Fibroblast of villous mesenchyme (primary cell): ENCODE measurements at regions not wholly inside any gene's neighbourhood (a gene's known extent, or its start where the extent isn't known, plus 50 kb on each side); places are given as distances from the start of the nearest gene placed in this dataset.
"Not testable (repeated sequence)": the region's sequence is repeated elsewhere in the genome, so short reads cannot be mapped to it uniquely, and the experiment has no call there.

Experiments
- DNase-seq: peaks from one replicate; pipeline ENCODE4 v3.0.0-alpha.2; 2010; ENCODE audit warnings: low read depth
- H3K4me3 ChIP-seq: 2 replicates; pipeline ENCODE4 v1.5.1; 2011; ENCODE audit warnings: low read depth, mild to moderate bottlenecking, low read length
- TF ChIP-seq, protein P1 (sequence below): IDR thresholded peaks from 2 replicates; pipeline ENCODE4 v1.5.1; 2012; ENCODE audit warnings: low read depth, mild to moderate bottlenecking, low read length; ENCODE audit not compliant: insufficient read depth

DNA sequence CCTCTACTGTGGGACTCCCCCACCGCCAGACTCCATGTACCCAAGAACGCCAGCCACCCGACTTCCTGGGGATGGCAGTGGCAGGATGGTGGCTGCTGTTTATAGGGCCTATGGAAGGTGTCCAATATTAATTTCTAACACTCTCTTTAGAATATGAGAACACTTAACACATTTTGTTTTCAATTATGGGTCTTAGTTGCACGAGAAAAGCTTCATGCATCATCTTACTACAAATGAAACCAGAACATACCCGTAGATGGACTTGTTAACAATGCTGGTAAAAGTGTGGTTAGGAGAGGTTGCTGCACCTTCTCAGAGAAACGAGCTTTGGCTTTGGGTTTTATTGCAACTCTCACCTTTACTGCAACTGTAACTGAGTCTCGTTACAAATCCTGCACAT, 335.6 kb upstream of the ID2 start:
- DNase-seq = no peak
- TF ChIP-seq, protein P1, sequence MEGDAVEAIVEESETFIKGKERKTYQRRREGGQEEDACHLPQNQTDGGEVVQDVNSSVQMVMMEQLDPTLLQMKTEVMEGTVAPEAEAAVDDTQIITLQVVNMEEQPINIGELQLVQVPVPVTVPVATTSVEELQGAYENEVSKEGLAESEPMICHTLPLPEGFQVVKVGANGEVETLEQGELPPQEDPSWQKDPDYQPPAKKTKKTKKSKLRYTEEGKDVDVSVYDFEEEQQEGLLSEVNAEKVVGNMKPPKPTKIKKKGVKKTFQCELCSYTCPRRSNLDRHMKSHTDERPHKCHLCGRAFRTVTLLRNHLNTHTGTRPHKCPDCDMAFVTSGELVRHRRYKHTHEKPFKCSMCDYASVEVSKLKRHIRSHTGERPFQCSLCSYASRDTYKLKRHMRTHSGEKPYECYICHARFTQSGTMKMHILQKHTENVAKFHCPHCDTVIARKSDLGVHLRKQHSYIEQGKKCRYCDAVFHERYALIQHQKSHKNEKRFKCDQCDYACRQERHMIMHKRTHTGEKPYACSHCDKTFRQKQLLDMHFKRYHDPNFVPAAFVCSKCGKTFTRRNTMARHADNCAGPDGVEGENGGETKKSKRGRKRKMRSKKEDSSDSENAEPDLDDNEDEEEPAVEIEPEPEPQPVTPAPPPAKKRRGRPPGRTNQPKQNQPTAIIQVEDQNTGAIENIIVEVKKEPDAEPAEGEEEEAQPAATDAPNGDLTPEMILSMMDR = no peak
- H3K4me3 ChIP-seq = no peak overlapping the region

DNA sequence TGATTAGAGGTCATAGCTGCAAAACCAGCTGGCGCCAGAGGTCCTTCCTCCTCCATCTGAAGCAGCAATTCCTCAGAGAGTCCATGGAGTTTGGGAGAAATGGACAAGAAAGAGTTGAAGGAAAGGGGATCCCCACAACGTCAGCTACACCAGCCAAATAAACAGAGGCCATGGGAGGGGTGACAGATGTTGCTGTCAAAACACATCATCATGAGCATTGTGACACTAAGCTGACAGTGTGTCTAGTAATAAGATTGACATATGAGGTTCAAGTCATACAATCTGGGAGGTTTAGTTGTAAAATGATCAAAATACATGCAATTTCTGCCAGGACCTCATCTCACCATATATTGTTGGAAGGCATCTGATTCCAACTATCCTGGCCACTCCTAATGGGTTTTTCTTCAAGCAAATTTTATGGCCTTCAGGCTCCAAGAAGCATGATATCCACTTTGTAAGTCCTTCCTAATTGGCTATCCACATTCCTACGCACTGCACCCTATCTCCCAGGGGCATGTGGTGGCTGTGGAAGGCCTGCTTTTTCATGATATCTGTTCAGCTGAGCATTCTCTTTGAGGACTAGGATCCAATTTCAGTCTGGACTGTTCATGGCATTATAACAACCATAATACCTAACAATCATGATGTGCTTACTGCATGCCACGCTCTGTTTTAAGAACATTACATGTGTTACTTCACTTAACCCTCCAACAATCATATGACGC, 335.0 kb upstream of the ID2 start:
- TF ChIP-seq, protein P1 = no peak
- H3K4me3 ChIP-seq = no peak overlapping the region
- no peak for DNase-seq

DNA sequence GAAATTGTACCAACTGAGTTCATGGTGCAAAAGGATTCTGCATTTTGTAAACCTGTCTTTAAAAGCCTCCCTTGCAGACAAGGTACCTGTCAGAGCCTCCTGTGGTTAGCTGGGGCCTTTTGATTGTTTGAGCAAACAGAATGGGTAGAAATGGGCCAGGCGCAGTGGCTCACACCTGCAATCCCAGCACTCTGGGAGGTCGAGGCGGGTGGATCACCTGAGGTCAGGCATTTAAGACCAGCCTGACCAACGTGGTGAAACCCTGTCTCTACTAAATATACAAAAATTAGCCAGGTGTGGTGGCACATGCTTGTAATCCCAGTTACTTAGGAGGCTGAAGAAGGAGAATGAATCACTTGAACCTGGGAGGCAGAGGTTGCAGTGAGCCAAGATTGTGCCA, 332.9 kb upstream of the ID2 start:
- not testable (repeated sequence) for H3K4me3 ChIP-seq, DNase-seq

DNA sequence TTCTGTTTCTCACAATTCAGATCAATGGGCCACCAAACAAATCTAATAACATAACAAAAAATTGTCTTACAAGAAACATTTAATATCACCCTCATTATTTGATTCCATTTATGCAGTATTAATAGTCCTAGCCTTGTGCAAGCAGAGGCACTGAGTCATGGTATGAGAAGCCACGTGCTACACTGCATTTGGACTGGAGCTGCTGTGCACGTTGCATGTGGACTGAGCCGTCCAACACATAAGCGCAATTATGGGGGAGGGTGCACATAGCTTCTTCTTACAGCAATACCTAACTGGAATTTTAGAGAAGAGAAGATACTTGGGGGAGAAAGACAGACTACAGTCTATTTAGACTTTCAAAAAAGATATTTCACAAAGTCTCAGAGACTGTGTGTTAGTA, 329.6 kb upstream of the ID2 start:
- H3K4me3 ChIP-seq = no peak overlapping the region
- no peak for DNase-seq
- TF ChIP-seq, protein P1 = no peak

DNA sequence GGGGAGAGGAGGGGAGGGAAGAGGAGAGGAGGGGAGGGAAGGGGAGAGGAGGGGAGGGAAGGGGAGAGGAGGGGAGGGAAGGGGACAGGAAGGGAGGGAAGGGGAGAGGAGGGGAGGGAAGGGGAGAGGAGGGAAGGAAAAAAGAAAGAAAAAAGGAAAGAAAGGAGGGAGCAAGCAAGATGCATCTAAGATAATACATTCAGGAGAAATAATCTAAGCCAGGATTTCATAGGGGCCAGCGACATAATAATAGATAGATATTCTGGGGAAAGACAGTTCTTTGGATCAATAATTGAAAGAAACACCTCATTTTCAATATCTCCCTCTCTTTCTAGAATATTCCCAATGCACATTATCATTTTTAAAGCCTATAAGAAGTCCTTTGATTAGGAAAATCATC, 328.9 kb upstream of the ID2 start:
- no peak overlapping the region for H3K4me3 ChIP-seq
- TF ChIP-seq, protein P1 = no peak
- no peak for DNase-seq

DNA sequence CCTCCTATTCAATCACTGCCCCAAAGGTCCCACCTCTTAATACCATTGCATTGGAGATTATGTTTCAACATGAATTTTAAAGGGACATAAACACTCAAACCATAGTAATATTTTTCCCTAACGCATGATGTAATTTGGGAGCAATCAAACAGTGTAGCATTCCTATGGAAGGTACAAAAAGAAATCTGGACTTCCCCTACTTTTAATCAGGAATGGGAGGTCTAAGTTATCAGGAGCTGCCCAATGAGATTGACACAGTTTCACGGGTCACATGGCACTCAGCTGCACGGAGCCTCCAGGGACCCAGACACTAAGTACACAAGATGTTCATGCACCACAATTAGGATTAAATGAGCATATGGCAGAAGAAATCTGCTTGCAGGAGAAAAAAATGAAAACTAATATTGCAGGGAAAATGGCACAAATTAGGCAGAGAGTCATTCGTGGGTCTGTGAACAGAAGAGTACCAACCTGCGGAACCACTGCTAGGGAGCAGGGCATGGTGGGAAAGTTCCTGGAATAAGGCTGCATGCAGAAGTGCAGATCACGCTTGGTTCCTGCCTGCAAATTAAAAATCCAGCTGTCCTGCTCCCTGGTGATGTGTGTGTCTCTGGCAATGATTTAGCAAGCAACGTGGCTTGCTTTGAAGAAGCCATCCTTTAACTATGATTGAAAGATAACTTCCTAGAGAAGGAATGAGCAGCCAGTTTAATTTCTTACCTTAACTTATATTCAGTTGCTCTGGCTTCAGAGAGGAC, 326.6 kb upstream of the ID2 start:
- no peak overlapping the region for H3K4me3 ChIP-seq
- DNase-seq = no peak

More for the DNA sequence above, 326.6 kb upstream of the ID2 start:
- TF ChIP-seq, protein P1 = no peak
